ENCODE measurements at regions not wholly inside any gene's neighbourhood (a gene's known extent, or its start where the extent isn't known, plus 50 kb on each side); places are given as distances from the start of the nearest gene placed in this dataset.

- FAIRE-seq (no peak), ATAC-seq (no peak), DNase-seq (ENCODE audit: low spot score) (no peak)
- no peaks in the 10 kb centered on the region for H4K20me1 ChIP-seq (ENCODE audit: insufficient read depth, low read length)
- no peak overlapping the region for H3K27ac ChIP-seq (ENCODE audit: extremely low read length, insufficient read depth, low read length)
- H3K79me2 ChIP-seq (ENCODE audit: insufficient read depth, low read length): no peaks in the 10 kb centered on the region
- TF ChIP-seq NCOA5 (CRISPR knock-in tag; IDR thresholded peaks at IDR 0.05) (no peak), ZKSCAN1 (IDR thresholded peaks at IDR 0.05; ENCODE audit: low read length) (no peak), ZNF160 (CRISPR knock-in tag; IDR thresholded peaks at IDR 0.05) (no peak), ZSCAN20 (CRISPR knock-in tag; IDR thresholded peaks at IDR 0.05; ENCODE audit: borderline replicate concordance) (no peak), GTF3A (CRISPR knock-in tag; conservative IDR thresholded peaks at IDR 0.05) (no peak), DBP (CRISPR knock-in tag; IDR thresholded peaks at IDR 0.05; ENCODE audit: not compliant biosample characterization) (no peak), KAT7 (CRISPR knock-in tag; IDR thresholded peaks at IDR 0.05; ENCODE audit: borderline replicate concordance) (no peak), ZKSCAN5 (CRISPR knock-in tag; IDR thresholded peaks at IDR 0.05) (no peak), ZBTB10 (CRISPR knock-in tag; IDR thresholded peaks at IDR 0.05; ENCODE audit: borderline replicate concordance) (no peak), HIVEP1 (CRISPR knock-in tag; IDR thresholded peaks at IDR 0.05) (no peak), THAP9 (CRISPR knock-in tag; IDR thresholded peaks at IDR 0.05; ENCODE audit: borderline replicate concordance) (no peak)
- CTCF ChIA-PET (ENCODE audit: low intra/inter-chr PET ratio, low total read pairs): no interaction called here
- H3K4me1 ChIP-seq (ENCODE audit: insufficient read depth, low read length): no peaks in the 10 kb centered on the region
- no TSS peak for BruUV-seq (replicated peaks)
- no peaks in the 10 kb centered on the region for H3K27me3 ChIP-seq (ENCODE audit: control insufficient read depth in 1 of 2, insufficient read depth in 2 of 2, low read length in 2 of 2)
- no peaks in the 10 kb centered on the region for H3K36me3 ChIP-seq (replicated peaks in 1 of 2; ENCODE audit: control insufficient read depth in 1 of 2, insufficient read depth in 2 of 2, low read length in 2 of 2)
- WGBS (ENCODE audit: low lambda C conversion rate): 26% methylated on average over 5 of the region's 5 CpGs
- peaks cover 19% of the 10 kb centered on the region for H3K9me3 ChIP-seq (ENCODE audit: low read length)
- POLR2A ChIA-PET: no interaction called here
- H3K9ac ChIP-seq (ENCODE audit: insufficient read depth, low read depth, low read length): no peak overlapping the region
- in situ Hi-C loops (cut with HindIII; ENCODE audit: extremely low pct_ligation_motif_present, low pct_unique_long_range_greater_than_20kb) (no loop called here), intact Hi-C loops (cut with micrococcal nuclease; ENCODE audit: unreplicated experiment) (no loop called here)
- H2AFZ ChIP-seq (ENCODE audit: low read length): no peak overlapping the region
- no peak overlapping the region for H3K4me2 ChIP-seq (ENCODE audit: low read depth, low read length)
- H3K4me3 ChIP-seq (replicated peaks in 1 of 3; ENCODE audit: insufficient read depth in 1 of 3, low read depth in 2 of 3, low read length in 3 of 3): no peak overlapping the region
These were observed 489.1 kb downstream of the PRDM9 start for GRCh38 chr5:23996525-23996924.

All from HepG2 (cell line).